Stimulated activated CD8-positive, alpha-beta memory T cell treated with anti-CD3 and anti-CD28 coated beads, Interleukin-12 subunit alpha, Interleukin-12 subunit beta, amount 100 ng/mL, for 1 hour (primary cell): ENCODE measurements at regions not wholly inside any gene's neighbourhood (a gene's known extent, or its start where the extent isn't known, plus 50 kb on each side); places are given as distances from the start of the nearest gene placed in this dataset.

Source experiments
- DNase-seq: peaks from one replicate; pipeline ENCODE4 v3.0.0-alpha.2; 2020; ENCODE audit warnings: low read depth

DNA sequence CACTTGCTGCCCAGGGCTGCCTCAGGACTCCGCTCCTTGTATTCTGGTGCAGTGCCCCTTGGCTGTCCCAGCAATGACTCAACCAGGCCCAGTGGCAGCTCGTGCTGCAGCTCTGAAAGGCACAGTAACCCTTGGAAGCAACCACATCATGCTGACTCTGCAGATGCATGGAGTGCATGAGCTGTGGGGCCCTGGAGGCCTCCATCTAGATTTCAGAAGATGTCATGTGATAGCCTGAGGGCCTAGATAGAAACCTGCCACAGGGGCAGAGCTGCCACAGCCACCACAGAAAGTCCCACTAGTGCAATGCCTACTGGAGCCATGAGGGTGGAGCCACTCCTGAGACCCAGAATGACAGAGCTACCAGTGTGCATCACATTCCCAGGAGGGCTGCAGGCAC is 117.1 kb upstream of the SMAD3 start:
- no peak for DNase-seq

DNA sequence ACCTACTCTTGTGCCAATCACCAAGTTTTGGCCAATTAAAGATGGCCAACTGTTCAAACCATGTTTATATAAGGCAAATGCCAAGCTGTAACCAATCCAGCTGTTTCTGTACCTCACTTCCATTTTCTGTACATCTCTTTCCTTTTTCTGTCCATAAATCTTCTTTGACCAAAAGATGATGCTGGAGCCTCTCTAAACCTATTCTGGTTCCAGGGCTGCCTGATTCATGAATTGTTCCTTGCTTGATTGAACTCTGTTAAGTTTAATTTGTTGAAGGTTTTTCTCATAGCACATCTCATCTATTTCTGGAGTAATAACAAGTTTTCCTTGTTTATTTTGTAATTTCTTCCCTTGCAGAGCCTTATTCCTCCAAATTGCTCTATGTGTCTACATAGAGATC is 115.3 kb upstream of the SMAD3 start:
- DNase-seq: no peak

DNA sequence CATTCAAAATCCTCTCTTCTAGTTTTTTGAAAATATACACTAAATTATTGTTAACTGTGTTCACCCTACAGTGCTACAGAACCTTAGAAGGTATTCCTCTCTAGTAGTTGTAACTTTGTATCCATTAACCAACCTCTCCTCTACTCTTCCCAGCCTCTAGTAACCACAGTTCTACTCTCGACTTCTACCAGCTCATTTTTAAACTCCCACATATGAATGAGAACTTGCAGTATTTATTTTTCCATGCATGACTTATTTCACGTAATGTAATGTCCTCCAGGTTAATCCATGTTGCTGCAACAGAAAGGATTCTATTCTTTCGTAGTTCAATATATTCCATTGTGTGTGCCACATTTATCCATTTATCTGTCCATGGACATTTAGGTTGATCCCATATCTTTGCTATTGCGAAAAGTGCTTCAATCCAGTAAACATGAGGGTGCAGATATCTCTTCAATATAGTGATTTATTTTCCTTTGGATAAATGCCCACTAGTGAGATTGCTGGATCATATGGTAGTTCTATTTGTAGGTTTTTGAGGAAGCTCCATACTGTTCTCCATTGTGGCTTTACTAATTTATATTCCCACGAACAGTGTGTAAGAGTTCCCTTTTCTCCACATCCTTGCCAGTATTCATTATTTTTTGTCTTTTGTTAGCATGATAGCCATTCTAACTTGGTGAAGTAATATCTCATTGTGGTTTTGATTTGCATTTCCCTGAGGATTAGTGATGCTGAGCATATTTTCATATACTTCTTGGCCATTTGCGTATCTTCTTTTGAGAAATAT is 113.7 kb upstream of the SMAD3 start:
- DNase-seq: no peak

DNA sequence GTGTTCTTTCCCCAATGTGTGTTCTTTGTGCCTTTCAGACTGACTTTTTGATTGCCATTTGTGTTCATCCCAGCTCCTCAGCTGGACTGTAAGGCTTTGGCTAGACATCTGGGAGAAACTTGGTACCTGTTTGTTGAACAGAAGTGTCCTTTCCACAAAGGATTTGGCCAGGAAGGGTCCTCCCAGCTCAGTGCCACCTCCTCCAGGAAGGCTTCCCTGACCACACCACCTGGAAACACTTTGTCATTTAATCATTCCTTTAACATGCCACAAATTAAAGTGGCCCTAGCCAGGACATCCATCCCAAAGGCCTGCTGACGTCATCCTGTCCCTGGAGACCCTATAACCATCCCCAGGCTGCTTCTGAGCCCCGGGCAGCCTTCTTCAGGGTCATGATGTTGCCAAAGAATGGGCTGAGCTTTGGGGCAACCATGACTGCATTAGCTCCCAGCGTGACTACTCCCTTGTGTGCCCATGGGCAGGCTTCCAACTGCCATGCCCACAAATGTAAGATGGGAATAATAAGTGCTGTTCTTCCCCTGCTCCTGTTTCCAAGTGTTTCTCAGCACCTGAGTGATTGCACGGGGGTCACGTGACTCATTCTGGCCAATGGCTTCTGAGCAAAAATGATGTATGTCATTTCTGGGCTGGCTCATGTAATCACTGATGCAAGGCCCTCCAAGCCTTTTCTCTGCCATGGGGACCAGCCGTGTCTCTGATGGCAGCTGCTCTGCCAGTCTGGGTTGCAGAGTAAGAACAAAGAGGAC is 112.5 kb upstream of the SMAD3 start:
- DNase-seq: no peak

DNA sequence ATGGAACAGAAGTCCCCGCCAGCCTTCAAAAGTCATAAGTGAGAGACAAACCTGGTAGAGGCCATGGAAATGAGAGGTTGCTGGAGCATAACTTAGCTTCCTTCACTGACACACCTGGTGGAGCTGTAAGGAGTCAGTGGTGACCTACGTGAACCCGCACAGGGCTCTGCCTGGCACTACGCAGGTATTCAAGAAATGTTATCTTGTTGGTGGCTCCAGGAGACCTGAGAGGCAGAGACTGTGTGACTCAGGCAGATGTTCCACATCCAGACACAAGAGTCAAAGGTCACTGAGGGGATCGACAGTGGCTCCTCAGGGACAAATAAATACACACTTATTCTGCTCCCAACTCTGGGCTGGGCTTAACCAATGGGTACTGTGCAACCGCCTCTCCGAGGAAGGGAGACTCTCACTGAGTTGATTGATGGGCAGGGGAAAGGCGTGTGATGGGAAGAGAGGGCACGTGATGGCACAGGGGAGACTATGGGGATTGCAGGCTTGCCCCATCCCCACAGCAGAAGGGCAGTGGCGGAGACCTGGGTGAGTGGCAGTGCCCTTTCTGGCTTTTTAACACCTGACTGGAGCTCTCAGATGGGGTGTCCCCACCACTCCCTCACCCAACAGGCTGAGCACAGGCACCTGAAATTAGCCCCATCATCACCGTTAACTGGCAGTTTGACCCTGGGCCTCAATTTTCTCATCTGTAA is 111.7 kb upstream of the SMAD3 start:
- no peak for DNase-seq

DNA sequence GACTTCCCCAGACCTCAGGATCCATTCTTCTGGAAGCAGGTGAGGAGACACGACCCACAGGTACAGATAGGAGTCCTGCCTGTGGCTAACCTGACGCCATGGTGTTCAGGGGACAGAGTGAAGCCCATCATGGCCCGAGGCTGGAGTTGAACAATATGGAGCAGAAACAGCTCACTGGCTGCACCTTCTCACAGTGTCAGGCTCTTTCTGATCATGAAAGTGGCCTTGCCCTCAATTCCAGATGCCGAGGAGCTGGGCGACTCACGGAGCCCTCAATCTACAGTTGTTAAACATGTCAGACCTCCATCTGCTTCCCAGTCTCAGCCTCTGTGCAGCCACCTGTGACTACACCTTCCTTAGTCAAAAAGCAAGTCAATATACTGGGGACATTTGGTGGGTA is 110.8 kb upstream of the SMAD3 start:
- no peak for DNase-seq

DNA sequence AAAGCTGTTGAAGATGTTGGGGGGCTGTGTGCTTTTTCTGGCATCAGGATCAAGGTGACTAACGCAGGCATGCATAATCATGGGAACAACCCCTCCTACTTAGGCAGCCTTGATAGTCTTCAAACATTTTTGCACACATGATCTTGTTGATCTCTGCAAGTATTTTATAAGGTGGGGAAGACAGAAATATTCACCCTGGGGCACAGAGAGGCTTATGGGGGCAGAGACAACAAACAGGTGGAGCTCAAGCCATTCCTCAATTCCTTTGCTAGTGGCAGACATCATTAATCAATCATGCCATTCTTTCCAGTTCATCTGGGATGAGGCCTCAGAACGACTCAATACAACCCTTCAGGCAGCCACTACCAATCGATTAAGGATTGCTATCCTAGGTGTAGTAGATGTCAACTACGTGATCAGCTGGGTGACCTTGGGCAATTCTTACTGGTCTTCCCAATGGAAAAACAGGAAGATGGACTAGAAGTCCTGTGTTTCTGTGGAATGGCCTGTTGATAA is 110.3 kb upstream of the SMAD3 start:
- no peak for DNase-seq

DNA sequence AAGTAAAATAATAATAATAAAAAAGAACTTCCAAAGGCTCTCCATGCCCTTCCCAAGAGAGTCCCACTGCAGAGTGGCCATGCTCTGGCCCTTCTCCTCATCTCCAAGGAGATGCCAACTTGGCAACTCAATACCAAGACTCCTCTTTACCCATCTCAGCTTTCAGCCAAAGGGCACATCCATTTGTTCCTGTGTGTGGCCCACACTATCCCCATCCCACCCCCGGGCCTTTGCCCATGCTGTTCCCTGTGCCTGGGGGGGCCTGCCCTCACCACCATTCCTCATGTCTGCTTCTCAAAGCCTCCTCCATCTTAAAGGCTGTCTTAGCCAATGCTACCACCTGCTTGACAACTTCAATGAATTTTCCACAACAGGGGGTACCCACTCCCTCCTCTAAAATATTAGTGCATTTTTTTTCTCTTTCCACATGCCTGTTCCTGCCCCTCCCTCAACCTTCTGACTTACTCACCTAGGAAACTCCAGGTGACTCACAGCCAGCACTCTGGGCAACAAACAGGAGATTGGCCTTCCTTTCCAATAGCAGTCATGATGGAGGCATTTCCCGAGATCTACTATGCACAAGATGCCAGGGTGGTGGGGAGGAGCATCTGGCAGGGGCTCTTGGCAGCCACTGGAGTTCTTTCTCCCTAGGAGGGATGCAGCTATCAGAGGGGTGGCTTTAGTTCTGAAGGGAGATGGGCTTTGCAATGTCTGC is 109.4 kb upstream of the SMAD3 start:
- DNase-seq: no peak

DNA sequence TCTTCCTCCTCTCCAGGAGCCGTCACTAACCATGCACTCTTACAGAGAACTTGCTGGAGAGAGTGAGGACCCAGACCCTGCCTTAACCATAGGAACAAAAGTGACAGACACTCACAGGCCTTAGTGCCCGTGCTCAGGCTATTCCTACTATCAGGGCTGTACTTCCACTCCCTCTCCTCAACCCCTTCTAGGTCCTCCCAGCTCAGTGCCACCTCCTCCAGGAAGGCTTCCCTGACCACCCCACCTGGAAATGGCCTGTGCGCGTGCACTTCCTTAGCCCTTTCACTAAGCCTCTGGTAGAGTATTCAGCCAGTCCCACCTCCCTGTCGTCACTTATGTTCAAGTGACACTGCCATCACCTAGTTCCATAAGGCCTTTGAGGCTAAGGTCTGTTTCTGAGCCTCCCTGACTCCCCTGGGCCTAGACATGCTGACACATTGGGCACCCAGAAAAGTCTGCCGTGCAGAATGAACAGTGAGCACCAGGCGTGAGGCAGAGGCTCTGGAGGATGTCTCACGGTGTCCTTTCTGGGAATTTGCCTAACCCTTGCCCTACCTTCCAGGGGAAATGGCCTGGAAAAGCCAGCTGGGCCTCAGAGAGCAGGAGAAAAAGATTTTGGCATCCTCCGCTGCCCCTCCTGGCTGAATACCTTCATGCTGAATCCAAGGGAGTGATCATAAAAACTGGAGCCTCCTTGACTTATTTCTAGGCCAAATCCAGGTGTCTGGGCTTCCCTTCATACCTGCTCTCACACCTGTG is 108.6 kb upstream of the SMAD3 start:
- no peak for DNase-seq

DNA sequence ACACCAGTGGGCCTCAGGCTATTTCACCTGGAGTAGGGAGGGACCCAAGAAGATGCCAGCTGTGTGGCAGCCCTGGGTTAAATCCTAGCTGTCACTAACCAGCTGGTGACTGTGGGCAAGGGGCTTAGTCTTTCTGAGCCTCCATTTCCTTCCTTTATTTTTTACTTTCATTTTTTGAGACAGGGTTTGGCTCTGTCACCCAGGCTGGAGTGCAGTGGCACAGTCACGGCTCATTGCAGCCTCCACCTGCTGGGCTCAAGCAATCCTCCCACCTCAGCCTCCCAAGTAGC is 108.0 kb upstream of the SMAD3 start:
- DNase-seq: no peak

DNA sequence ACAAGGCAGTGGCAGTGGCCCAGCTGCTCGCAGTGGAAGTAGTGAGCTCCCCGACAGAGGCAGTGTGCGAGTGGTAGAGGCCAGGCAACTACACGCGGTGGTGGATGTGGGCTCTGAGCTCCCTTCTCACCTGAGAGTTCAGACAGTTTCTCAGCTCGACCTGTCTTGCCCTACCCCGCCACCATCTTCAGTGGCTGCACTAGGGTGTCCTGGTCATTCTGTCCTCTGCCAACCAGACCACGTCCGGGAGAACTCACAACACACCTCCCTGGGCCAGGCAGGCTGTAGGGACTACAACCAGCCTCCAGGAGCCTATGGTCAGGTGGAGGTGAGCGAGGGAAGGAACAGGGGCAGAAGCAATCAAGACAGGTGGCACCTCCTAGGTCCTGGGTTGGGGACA is 106.3 kb upstream of the SMAD3 start:
- no peak for DNase-seq

DNA sequence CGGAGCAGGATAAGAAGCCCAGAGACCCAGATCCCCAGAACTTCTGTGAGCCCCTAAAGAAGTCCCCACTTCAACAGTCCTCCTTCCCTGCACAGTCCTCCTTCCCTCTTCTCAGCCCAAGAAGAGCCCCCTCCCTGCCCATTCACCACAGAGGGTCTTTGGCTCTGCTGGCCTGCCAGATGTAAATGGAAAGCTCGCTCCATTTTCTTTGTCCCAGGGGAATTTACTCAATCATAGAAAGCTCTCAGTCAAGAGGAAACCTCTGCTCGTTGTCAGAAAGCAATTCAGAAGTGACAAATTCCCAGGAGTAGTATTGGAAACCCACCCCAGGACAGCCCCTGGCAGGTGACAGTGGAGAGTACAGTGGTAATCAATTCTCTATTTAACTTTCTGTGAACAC is 105.5 kb upstream of the SMAD3 start:
- DNase-seq: no peak

DNA sequence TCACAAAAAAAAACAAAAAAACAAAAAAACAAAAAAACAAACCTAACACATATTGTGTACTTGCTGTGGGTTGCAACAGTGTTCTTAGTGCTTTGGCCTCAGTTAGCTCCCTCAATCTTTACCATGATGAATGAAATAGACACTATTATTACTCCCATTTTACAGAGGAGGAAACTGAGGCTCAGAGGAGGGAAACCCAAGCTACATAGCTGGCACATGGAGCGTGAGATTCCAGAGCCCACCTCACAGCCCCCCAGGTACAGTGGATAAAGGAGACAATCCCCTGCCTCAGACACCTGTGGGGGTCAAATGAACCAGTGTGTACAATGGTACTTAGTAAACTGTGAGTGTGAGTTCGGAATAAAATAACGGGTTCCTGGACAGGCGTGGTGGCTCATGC is 104.9 kb upstream of the SMAD3 start:
- no peak for DNase-seq

DNA sequence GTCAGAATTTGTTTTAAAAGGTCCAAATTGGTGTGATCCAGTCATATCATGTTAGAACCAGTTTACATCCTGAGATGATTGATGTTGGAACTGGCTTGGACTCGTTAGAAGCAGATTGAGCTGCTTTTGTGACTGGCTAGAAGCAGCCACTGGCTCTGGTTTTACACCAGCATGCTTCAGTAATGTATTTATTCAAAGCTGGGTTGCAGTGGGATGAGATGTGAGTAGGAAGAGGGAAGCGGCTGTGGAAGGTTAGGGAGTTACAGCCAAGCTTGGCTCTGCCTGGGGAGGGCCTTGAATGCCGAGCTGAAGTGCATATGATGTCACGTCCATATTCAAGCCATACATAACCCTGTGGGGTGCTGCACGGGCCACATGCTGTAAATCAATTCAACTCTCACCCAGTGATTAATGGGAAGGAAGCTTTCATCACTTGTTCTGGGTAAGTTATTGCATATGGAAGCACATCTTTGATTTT is 104.0 kb upstream of the SMAD3 start:
- DNase-seq: no peak

DNA sequence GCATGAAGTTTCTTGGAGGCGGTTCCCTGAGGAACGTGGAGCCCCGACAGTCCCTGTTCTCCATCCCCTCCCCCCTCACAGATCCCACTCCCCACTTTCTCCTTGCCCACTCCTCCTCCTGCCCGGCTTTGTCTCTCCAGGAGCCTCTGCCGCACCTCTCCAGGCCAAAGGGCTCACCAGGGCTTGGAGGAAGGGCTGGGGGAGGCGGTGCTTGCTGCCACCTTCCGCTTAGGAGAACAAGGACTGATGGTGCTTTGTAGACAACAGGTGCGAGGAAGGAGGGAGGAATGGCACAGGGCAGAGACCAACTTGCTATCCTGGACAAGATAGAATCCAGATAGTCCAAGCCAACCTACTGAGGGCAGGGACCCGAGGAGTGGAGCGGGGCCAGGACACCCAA is 103.5 kb upstream of the SMAD3 start:
- DNase-seq: no peak

DNA sequence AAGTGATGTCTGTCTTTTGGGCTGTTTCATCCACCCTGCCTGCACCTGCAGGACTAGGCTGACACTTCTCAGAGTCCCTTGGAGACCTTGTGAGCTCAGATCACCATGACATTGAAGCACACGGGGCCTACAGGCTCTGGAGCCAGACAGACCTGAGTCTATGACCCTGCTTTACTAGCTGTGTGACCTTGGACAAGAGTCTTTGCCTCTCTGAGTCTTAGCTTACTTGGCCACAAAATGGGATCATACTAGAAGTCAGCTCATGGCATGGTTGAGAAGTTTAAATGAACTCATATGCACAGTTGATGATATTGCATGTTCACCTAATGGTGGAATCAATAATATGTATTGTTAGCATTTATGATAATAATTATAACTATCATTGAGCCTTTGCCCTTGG is 102.9 kb upstream of the SMAD3 start:
- DNase-seq: no peak

DNA sequence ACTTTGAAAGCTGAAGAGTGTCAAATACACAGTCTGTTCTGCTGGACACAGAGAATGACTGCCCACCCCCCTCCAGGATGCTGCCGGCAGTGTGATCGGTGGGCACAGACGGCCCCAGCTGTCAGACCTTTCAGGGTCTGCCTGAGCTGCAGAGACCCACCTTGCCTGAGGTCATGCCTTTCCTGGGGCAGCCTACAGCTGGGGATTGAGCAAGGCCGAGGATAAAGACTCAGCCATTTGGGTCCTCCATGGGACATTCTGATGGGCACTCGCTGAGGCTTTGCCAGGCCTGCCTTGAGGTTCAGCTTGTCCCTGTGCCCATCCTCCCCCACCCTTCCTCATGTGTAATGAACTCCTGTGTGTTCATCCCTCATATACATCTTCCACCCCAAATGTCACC is 102.3 kb upstream of the SMAD3 start:
- DNase-seq: no peak

DNA sequence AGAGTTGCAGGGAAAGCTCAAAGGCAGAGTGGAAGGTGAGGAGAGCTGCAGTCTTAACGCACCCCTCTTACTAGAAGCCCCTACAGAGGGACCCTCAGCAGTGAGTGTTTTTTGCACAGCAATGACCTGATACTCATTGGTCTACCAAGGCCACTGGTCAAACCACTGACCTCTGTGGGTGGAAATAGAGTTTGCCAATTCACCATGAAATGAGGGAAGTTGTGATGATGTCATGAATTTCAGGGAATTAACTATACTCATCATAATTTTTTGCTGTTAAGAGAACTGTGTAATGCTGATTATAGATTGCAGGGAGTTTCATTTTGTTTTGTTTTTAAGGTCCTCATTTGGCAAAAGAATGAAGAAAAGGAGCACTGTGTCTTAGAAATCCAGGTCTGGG is 101.7 kb upstream of the SMAD3 start:
- DNase-seq: no peak

DNA sequence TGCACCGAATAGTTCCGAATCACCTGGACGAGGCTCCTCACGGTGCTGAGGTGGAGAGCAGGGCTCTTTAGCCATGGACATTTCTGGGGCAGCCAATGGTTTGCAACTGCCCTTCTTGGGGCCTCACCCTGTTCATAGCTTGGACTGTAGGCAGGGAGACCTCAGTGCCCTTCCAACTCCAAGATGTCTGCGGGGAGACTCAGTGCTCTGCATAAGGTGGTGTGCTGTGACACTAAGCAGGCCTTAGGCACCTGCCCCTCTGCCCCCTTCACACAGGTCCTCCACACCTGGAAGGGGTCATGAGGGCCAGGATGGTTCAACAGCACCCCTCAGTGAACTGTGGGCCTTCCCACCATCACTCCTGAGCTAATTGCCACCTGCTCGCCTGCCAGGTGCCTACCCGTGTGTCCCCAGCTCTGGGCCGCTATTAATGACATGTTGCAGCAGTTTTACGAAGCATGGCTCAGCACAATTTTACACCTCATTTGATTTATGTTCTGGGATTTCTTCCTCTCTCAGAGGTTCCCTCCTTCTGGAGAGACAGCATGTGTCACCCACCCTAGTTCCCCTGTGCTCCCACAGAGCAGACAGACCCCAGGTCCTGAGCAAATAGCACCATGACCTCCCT is 101.2 kb upstream of the SMAD3 start:
- no peak for DNase-seq

DNA sequence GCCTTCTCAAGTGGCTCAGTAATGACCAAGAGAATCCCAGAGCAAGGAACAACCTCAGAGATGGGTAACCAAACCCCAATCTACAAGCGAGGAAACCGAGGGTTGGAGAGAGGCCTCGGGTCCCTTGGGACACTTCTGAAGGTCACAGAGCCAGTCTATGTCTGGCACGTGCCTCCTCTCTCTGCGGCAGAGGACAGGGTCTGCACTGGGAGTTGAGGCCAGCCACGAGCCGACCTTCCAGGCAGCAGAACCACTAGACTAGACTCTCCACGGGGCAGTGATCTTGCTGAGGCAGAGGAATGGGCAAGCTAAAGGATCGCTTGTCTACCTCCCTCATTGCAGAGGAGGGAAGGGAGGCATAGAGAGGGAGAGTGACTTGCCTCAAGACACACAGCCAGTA is 100.6 kb upstream of the SMAD3 start:
- no peak for DNase-seq
